Stimulated activated CD4-positive, alpha-beta T cell treated with anti-CD3 and anti-CD28 coated beads, Interleukin-2, amount 100 ng/mL, for 48 hours (primary cell): ENCODE measurements at regions not wholly inside any gene's neighbourhood (a gene's known extent, or its start where the extent isn't known, plus 50 kb on each side); places are given as distances from the start of the nearest gene placed in this dataset.
"Not testable (repeated sequence)": the region's sequence is repeated elsewhere in the genome, so short reads cannot be mapped to it uniquely, and the experiment has no call there.

Experiments
- DNase-seq, 2 donors: peaks; one replicate each; pipeline ENCODE4 v3.0.0-alpha.2; 2020

- peak; percentile 32 to 44 for DNase-seq
These were observed 50.0 kb downstream of the SPRING1 start for GRCh38 chr12:116687888-116688287.

- DNase-seq = no peak
These were observed 53.0 kb downstream of the SPRING1 start for GRCh38 chr12:116684891-116685290.

GRCh38 chr12:116677202-116677661 lies 60.6 kb downstream of the SPRING1 start:
- no peak for DNase-seq

GRCh38 chr12:116675339-116676107 lies 62.3 kb downstream of the SPRING1 start:
- DNase-seq = no peak

- DNase-seq = no peak
These were observed 63.2 kb downstream of the SPRING1 start for GRCh38 chr12:116674643-116675183.

- no peak for DNase-seq
These were observed 64.2 kb downstream of the SPRING1 start for GRCh38 chr12:116673681-116674111.

GRCh38 chr12:116672842-116673516 lies 64.9 kb downstream of the SPRING1 start:
- no peak for DNase-seq

- DNase-seq = no peak
These were observed 65.9 kb downstream of the SPRING1 start for GRCh38 chr12:116672010-116672409.

GRCh38 chr12:116670859-116671258 lies 67.0 kb downstream of the SPRING1 start:
- DNase-seq = no peak

GRCh38 chr12:116667752-116668151 lies 70.1 kb downstream of the SPRING1 start:
- no peak for DNase-seq

GRCh38 chr12:116666829-116667228 lies 71.0 kb downstream of the SPRING1 start:
- not testable (repeated sequence) for DNase-seq

- no peak for DNase-seq
These were observed 71.6 kb downstream of the SPRING1 start for GRCh38 chr12:116666305-116666673.

GRCh38 chr12:116665666-116666304 lies 72.1 kb downstream of the SPRING1 start:
- DNase-seq = no peak

GRCh38 chr12:116664085-116664484 lies 73.8 kb downstream of the SPRING1 start:
- no peak for DNase-seq

- no peak for DNase-seq
These were observed 75.2 kb downstream of the SPRING1 start for GRCh38 chr12:116662612-116663144.

- DNase-seq = no peak
These were observed 76.5 kb downstream of the SPRING1 start for GRCh38 chr12:116661341-116661740.

- not testable (repeated sequence) for DNase-seq
These were observed 77.1 kb downstream of the SPRING1 start for GRCh38 chr12:116660740-116661139.

GRCh38 chr12:116659771-116660481 lies 77.9 kb downstream of the SPRING1 start:
- DNase-seq = no peak

GRCh38 chr12:116657921-116658495 lies 79.9 kb downstream of the SPRING1 start:
- no peak for DNase-seq

GRCh38 chr12:116656306-116656705 lies 81.6 kb downstream of the SPRING1 start:
- no peak for DNase-seq

- DNase-seq = no peak
These were observed 83.6 kb downstream of the SPRING1 start for GRCh38 chr12:116654226-116654743.

GRCh38 chr12:116651089-116651488 lies 86.8 kb downstream of the SPRING1 start:
- no peak for DNase-seq
